Amniotic epithelial cell (primary cell): ENCODE measurements at regions not wholly inside any gene's neighbourhood (a gene's known extent, or its start where the extent isn't known, plus 50 kb on each side); places are given as distances from the start of the nearest gene placed in this dataset.

Source experiments
- DNase-seq: peaks from one replicate; pipeline ENCODE4 v3.0.0-alpha.2; 2010; ENCODE audit warnings: low read depth

DNA sequence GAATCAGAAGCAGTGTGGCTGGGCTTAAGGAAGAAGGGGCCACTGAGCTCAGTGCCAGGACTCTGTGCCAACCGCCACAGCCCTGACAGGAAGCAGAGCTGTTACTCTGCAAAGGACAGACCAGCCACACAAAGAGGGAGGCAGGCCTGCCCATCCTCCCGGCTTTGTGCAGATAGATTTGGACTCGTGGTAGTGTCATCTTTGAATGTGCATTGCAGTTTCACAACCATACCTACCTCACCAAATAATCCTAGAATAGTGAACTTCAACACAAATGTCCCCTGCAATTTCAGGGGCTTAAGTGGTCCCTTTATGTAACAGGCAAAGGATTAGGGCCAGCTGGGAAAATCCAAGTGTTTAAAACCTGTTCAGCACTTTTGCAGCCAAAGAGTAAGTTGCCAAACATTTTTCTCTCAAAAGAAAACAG lies 55.1 kb upstream of the CLDN10 start:
- no peak for DNase-seq

DNA sequence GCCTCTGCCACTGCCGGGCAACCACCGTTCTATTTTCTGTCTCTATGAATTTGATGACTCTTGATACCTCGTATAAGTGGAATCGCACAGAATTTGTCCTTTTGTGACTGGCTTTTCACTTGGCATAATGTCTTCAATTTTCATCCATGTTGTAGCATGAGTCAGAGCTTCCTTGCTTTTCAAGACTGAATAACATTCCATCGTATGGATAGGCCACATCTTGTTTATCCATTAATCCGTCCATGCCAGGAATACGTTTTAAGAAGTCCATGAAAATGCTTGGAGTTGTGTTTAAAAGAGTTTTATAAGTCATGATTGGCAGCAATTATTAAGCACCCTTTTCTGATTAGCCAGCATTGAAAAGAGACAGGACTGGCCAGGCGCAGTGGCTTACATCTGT lies 53.6 kb upstream of the CLDN10 start:
- no peak for DNase-seq

DNA sequence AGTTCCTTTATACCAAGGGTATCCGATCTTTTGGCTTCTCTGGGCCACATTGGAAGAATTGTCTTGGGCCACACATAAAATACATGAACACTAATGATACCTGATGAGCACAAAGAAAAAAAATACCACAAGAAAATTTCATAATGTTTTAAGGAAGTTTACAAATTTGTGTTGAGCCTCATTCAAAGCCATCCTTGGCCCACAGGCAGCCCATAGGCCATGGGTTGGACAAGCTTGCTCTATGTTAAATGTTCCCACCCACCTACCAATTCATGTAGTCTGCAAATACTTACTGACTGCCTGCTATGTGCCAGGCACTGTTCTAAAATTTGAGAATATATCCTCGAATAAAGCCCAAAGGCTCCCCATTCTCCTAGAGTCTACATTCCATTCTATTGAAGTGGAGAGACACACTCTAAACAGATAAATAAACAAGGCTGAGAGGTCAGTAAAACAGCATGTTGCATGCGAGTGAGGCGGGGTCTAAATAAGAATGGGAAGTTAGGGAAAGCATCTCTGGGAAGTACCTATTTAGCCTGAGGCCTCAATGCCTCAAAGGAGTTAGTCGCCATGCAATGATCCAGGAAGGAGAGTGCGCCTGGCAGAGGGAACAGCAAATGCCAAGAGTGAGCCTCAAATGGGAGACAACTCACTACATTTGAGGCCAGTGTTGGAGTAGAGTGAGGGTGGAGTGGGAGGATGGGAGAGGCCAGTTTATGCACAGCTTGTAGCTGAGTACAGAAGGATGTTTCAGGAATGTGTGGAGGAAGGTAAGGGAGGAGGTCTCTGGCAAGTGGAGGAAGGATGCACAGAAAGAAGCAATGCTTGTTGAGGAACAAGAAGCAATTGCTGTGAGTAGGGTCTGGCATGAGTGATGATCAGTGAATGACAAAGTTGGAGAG lies 52.5 kb upstream of the CLDN10 start:
- no peak for DNase-seq

DNA sequence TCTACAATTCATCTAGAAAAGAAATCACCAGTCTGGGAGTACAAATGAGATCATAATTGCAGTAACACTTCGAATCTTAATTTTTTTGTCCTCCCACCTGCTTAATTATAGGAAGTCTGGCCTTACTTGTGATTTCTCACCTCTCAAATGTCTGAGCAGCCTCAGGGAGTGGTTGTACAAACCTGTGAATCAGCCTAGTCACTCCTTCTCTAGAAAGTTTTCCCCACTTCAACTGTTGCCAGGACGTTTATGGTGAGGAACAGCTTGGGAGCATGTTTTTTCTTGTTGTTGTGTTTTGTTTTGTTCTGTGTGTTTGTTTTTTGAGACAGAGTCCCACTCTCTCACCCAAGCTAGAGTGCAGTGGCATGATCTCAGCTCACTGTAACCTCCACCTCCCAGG lies 50.3 kb upstream of the CLDN10 start:
- no peak for DNase-seq
